NCI-H1105 treated with DMSO at 0.1 percent for 48 hours (cell line): ENCODE measurements at regions not wholly inside any gene's neighbourhood (a gene's known extent, or its start where the extent isn't known, plus 50 kb on each side); places are given as distances from the start of the nearest gene placed in this dataset.

Source experiments
- DNase-seq: peaks from one replicate; lab custom pipeline; 2025; lab: John Stamatoyannopoulos, UW

DNA sequence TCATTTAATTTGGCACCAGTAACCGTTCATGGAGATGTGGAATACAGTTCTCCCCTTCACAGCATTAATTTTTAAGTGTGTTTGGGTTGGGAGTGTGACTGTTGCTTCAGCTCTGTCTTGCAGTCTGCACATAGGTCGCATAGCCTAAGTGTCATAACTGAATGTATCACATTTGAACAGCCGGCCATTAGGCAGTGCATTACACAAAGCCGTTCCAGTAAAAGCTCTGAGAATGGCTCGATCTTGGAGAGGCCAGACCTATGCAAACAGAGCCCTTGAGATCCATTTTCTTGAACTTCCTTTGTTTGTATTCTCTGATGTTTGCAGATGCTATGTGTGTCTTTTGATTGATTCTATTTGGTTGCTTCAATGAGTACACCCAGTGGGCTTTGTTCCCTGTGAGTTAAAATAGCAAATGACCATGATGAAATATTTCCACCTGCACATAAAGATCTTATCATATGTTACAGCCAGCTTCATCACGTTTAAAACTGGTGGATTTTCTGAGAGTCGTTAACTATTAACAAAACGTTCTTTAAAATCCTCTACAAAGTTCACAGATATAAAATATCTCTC lies 1104.9 kb upstream of the SLC10A2 start:
- peak; percentile 83 for DNase-seq

DNA sequence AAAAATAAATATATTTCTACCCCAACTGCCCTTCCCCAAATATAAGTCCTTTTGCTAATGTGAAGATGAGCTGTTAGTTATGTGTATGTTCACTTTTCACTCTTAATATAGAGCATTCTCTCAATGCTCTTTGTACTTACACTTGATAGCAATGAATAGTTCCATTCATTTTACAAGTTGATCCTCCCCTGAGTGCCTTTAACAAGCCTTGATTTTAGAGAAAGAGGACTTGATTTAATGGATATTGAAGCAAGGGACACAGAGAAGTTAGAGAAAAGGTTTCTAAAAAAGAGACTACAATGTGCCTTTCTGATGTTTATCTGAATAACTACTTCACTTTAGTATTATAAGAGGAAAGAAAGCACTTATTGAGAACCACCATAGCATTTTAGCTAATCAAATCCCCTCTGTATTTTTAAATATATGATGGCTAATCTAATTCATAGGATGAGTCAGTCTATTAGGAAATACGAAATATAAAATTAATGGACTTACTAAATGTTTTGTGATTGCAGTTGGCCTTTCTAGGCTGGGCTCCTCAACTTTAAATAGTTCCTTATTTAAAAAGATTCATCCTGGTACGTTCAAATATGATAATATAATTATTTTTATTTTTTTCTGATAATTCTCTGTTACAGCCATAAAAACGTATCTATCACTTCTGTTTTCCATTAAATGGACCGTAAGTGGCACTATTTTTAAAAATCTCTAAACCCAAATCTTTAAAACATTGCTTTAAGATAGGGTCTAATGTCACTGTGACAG lies 1097.8 kb upstream of the SLC10A2 start:
- DNase-seq: no peak

DNA sequence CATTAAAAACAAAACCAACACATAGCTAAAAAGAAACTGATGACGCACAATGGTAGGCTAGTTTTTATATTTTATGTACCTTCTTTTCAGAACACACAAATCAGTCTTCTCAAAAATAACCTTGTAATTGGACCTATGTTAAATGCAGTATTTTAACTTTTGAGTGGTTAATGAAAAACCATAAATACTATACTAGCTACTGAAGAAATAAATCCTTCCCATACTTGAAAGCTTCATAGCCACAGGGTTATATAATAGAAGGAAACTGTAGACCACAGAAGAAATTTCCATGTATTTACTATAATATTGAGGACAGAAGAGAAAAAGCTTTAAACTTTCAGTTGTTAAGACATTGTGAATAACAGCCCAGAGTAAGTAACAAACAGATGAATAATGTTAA lies 1094.3 kb upstream of the SLC10A2 start:
- no peak for DNase-seq

DNA sequence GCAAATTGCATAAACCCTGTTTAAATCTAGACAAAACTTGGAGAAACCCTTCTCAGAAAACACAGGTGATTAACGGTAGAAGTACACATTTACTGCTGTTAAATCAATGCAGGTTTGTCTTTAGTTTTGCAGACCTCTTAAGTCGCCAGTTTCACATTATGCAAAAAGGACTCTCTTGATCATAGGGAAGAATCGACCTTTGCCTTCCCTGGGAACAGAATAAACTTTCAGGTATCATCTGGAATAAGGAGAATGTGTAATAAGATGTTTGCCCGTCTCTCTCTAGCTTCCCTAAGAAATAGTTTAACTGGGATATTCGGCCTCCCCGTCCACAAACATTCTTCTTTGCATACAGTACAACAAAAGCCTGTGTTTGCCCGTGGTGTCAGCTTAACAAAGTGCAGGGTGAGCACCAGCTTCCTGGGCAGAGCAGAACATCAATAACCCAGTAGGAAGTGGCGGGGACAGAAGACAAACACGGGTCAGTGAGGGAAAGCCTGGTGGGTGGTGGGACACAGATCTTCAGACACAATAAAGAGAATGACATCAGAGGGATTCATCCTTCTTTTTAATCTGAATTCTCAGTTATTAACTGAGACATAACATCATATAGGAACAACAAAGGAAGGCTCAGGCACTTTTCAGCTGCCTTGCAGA lies 1077.7 kb upstream of the SLC10A2 start:
- no peak for DNase-seq

DNA sequence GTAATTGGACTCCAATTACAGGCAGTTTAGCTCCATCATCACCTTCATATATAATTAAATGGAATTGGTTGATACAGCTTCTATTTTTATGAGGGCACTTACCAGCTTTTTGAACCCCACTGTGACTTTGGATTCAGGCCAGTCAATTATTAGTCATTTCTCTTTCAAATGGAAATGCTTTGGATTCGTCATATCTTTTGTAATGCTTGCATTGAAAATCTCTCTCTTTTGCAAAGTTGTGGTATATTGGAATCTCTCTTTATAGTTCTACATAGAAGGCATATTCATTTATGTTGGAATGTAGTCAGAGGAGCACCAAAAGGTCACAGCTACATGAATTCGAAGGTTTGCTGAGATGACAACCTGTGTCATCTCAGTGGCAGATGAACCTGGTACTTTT lies 1074.3 kb upstream of the SLC10A2 start:
- DNase-seq: peak; percentile 100

DNA sequence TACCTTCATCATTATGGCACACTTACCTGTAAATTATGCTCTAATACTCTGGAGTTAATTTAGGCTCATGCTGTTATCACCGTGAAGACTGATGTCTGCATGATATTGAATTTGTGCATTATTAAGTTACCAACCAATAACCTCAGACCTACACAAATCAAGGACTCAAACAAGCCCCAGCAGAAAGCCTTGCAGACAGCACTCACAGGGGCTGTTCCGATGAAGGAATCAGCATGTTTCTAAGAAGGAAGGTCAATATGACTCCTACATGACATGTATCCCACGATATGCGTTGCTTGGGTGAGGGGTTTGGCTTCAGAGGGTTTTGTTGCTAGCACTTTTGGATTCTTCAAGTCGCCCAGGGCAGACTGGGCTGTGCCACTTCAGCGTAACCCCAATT lies 1071.2 kb upstream of the SLC10A2 start:
- no peak for DNase-seq

DNA sequence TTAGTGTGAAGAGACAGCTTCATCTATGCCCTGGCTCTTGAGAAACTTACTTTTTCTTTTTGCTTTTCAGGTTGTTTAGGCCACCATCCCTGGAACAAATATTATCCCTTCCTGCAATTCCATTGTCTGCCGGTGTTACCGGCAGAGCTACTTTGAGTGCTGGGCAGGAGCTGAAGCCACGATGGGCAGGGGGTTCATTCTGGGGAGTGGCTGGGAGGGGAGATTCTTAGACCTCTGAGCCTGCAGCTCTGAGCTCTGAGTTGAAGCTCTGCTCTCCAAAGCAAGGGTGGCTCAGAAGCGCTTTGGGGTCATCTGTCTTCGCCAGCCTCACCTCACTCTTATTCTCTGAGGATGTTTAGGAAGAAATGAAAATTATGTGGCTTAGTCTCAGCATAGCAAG lies 1066.6 kb upstream of the SLC10A2 start:
- DNase-seq: no peak

DNA sequence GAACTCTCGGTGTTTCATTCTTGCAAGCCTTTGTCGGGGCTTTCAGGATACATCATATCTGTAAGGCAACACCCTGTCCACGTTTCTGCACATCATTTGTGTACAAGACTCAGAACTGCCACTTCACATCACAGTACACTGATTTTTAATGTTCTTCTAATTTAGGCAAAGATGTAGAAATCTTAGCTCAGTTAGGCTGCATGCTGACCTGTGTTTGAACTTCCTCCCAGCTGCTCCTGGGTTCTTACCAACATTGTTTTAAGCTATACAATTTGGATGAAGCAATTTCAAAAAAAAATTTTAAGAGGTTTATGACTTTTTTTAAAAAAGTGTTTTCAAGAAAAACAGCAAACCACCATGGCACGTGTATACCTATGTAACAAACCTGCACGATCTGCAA lies 1047.9 kb upstream of the SLC10A2 start:
- no peak for DNase-seq

DNA sequence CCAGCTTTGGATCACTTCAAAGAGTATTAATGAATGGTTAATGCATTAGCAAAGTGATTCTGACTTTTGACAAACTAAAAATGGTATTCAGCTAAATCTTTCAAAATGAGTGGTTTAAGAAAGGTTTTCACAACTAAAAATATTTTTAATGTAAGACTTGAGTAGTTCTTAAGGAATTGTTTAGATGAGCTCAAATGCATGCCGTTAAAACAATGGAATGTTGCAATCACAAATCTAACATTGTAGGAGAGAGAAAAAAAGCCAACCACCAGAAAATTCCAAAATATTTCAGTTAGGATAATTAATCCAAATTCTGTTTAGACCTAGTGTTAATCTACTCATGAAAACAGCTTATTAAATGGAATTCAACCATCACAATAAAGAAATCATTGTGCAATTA lies 1044.8 kb upstream of the SLC10A2 start:
- DNase-seq: no peak

DNA sequence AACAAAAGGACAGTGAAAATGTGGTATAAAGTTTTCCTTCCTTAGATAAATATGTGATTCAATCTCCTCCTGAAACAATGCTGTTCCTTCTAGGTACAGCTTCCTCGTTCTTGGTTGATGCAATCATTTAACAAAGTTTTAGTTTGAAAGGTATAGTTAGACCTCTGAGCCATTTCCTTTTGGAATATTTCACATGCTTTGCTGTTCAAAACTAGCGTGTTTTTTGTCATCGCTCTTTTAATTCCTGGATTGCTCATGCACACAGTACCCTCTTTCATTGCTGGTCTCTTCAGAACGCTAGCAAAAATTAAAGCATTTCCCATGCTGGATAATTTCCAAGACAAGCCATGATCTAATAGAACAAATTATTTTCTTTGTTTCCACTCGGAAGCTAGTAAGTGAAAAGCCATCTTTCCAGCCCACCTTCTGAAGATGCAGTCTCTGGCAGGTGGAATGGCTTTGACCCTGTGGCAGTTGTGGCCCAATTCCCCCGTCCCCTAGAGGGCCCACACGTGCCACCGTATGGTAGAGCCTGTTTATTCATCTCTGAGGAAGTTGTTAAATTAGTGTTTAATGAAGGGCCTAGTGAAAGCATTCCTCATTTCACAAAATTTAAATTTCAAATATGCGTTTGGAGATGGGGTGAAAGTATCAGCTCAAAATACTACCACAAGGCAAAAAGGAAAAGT lies 1040.6 kb upstream of the SLC10A2 start:
- no peak for DNase-seq

DNA sequence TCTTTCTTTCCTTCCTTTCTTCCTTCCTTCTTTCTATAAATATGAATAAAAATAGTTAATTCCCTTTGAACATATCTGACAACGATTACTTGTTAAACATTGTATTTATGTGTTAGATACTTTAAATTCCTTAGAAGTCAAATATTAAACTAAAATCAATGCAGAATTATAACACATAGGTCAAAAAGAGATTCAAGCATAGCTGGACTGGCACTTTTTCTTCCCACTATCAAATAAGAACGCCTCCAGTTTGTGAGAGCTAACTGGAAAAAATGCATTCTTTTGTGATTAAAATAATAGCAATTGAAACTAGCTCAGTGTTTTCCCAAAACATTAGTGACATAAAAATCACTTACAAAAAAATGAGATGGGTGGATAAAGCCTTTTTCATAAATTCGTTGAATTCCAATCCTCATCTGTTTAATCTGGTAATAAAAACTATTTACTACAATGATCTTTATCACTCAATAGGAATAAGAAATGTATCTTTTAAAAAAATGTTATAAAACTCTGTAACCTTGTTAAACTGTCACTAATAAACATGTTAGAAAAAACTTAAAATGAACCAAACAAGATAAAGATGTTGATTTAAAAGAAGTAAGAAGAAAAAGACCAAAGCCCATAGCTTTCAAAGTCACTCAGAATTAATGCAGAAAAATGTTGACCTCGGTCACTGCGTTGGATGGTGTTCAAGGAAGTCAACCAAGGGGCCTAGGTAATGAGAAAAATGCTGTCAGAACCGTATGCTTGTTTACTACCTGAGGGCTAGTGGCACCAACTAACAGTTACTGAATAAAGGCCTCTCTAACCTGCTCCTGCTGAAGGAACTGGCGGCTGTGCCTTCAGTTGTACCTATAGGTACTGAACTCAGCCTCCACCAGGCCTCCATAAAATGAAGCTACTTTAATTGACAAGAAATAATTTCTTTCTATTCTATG lies 1039.5 kb upstream of the SLC10A2 start:
- DNase-seq: no peak

DNA sequence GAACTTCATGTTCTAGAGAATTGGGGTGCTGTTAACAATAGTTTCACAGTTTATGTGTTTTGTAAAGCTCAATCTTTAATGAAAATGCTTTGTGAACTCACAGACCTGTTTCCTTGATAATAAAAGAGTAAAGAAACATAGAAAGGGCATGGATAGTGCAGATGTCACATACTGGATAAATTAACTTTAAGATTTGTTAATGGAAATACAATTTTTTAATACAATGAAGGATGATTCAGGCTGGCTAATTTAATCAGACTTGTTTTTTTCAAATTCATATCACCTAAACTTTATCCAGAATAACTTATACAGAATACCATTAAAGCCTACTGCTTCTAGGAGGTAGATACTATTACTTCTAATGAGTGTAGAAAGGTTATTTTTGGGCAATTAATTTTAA lies 1033.5 kb upstream of the SLC10A2 start:
- no peak for DNase-seq

DNA sequence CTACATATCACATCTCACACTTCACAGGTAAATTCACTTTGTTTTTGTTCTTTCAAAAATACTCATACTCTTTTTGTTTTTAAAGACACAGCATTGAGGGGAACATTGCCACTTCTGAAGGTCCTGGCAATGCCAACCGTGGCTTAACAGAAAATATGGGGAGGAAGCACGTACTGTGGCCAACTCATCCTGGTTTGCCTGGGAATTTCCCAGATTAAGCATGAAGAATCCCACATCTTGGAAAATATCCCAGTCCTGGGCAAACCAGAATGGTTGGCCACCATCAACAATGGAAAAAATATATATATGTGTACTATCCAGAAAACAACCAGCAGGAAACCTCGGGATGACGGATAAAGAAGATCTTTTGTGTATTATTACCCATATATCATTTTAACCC lies 1032.2 kb upstream of the SLC10A2 start:
- DNase-seq: no peak

DNA sequence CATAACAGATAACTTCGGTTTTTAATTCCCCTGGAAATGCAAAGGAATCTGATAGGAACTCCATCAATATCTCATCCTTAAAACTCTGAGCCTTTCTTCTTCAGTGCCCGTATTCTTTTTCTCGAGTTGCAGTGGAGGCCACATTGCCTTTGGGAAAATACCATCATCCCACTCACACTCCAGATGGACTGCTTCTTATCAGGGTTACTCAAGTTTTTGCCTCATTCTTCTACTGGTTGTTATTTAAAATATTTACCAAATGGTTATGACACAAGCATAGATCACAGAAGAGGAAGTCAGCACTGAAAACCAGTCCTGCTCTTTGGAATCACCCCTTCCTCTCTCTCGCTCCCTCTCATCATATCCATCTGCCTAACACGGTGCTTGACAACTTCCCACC lies 1020.5 kb upstream of the SLC10A2 start:
- DNase-seq: no peak

DNA sequence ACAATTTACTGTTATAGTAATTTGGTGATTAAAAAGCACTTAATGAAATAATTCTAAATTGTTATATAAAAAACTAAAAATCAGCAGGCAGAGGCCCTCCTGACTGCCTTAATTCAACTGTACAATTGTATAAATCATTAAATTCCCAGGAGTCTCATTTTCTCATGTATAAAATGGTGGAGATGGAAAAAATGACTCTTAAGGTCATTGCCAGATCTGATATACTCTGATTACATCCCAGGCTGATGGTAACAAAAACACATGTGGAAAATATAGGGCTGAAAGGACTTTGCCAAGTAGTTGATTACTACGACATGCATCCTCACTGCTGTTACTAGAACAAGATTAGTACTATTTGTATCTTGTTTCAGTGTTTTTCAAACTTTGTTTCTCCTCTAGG lies 1020.0 kb upstream of the SLC10A2 start:
- DNase-seq: no peak

DNA sequence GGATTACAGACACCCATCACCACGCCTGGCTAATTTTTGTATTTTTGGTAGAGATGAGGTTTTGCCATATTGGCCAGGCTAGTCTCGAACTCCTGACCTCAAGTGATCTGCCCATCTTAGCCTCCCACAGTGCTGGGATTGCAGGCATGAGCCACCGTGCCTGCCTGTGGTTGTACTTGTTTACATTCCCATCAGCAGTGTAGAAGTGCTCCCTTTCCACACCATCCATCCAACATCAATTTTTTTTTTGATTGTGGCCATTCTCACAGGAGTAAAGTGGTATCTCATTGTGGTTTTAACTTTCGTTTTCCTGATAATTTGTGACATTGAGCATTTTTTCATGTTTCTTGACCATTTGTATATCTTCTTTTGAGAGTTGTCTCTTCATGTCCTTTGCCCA lies 1019.4 kb upstream of the SLC10A2 start:
- no peak for DNase-seq

DNA sequence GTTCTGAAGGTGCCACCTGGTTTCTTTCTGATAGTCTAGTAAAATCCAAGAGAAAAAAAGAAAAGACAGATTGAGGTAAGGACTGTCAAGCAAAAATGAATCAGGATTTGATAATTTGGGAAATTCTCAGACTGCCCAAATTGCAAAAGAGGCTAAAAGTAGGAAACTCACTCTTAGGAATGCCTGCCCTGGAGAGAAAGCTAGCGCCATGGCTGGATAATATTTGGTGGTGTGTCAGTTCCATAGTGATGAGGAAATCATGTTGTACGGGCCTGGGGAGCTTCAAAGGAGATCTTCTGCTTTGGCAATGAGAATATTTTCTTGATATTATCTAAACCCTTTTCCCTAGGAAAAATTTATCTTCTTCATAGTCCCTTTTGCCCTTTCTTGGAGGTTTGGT lies 1008.1 kb upstream of the SLC10A2 start:
- DNase-seq: no peak

DNA sequence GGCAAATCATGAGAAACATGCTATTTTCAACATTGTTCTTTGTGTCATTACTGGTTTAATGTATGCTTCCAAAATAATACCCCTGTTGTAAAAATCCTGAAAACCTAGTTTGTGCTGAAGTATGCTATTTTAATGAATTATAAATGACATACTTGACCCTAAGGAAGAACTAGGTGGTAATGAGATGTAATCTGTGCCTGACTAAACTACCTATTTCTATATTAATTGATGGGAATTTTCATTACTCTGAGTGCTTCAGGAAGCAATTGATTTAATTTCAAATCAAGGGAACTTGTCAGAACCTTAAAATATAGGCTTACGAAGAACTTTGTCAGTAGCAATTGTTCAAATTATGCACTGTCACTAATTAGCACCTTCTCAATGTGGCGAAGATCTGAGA lies 1005.6 kb upstream of the SLC10A2 start:
- DNase-seq: no peak

DNA sequence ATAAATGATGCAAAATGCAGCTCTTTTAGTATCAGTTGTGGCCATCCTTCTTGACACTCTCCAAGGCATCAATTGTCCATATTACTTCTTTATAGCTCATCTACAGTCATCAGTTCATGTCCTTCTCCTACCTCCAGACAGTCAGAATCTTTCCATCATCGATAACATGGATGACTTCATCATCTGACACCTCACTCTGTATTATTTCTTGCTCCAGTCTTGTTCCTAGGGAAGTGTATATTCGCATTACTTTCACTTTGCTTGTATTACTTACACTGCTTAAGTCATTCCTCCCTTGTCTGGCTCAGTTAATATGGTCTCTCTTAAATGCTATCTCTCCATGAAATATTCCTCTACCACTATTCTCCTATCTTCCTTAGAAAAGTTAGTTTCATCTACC lies 999.1 kb upstream of the SLC10A2 start:
- no peak for DNase-seq

DNA sequence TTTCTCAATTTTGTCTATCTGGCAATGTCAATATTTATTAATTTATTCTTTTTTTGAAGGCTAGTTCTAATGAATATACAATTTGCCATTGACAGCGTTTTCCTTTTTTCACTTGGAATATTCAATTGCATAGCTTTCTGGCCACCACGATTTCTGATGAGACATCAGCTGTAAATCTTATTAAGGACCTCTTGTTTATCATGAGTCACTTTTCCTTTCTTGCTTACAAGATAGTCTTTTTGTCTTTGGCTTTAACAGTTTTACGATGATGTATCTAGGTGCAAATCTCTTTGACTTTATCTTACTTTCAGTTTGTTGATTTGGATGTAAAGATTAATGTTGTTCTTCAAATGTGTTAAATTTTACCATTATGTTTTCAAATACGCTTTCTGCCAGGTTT lies 991.6 kb upstream of the SLC10A2 start:
- no peak for DNase-seq

DNA sequence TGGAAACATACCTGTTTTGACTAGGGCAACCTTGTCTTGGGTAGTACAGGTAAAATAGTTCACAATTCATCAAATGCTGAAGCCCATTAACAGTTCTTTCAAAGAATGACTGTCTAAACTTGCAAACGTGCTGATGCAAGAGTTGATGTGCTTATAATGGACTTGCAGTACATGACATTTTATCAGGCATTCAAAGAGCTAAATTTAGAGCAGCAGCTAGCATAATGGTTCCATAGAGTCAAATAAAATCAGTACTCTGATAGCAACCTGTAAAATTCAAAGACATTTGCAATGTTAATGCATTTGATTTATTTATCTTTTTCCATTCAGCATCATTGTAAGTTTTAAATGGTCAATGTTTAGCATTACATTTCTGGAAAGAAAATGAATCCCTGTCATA lies 979.7 kb upstream of the SLC10A2 start:
- DNase-seq: no peak

DNA sequence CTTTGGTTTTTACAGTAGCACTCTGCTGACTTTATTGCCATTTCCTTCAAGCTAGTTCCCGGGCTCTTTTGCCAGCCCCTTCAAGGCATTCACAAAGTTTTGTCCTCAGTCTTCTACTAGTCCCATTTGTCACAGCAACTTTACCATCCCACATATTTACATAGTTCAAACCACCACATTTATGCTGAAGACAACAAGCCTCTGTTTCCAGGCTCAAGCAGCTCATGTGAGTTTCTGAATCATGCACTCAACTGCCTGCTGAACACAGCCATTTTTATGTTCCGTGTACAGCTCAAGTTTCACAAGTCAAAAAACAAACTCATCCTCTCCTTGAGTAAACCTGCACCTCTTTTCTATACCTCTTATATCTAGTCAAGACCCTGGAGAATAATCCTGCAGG lies 977.0 kb upstream of the SLC10A2 start:
- DNase-seq: no peak
